Naive thymus-derived CD8-positive, alpha-beta T cell (primary cell): ENCODE measurements at regions not wholly inside any gene's neighbourhood (a gene's known extent, or its start where the extent isn't known, plus 50 kb on each side); places are given as distances from the start of the nearest gene placed in this dataset.
"Not testable (repeated sequence)": the region's sequence is repeated elsewhere in the genome, so short reads cannot be mapped to it uniquely, and the experiment has no call there.

Experiments
- ATAC-seq, 2 donors: fragments of 150-1000 bp; cut with Tn5 transposase in 1 of 2; sonication (Bioruptor Pico), chemical (Tn5 transposase) in 1 of 2; 1 replicate in 1 of 2; 2 replicates in 1 of 2; pipeline ENCODE4 v1.10.0; 2021; ENCODE audit warnings: mild to moderate bottlenecking in 2 of 2, moderate library complexity in 2 of 2
- POLR2A ChIA-PET: fragments of 350-600 bp; sonication (Branson Sonifier 250); formaldehyde crosslinking; loops from one replicate; lab custom pipeline; 2021; ENCODE audit warnings: antibody characterized with exemption; lab: Charles Lee
- DNase-seq, 10 donors: peaks; one replicate each; pipeline versions ENCODE4 v3.0.0 to v3.0.0-alpha.2; 2020 to 2022
- H3K27ac Mint-ChIP-seq, 10 donors: one replicate each; pipeline ENCODE4 v1.8.0; 2020 to 2022; ENCODE audit warnings: mild to moderate bottlenecking in 10 of 10, mixed read lengths in 10 of 10, moderate library complexity in 4 of 10, inconsistent platforms in 1 of 10
- H3K27me3 Mint-ChIP-seq, 5 donors: one replicate each; pipeline ENCODE4 v1.8.0; 2021 to 2022; ENCODE audit warnings: mixed read lengths in 5 of 5
- H3K36me3 Mint-ChIP-seq, 3 donors: one replicate each; pipeline ENCODE4 v1.8.0; 2020 to 2022; ENCODE audit warnings: mixed read lengths in 3 of 3, mild to moderate bottlenecking in 2 of 3, inconsistent platforms in 1 of 3
- H3K4me1 Mint-ChIP-seq, 4 donors: one replicate each; pipeline ENCODE4 v1.8.0; 2021 to 2022; ENCODE audit warnings: mixed read lengths in 4 of 4
- H3K4me3 Mint-ChIP-seq, 10 donors: one replicate each; pipeline ENCODE4 v1.8.0; 2020 to 2022; ENCODE audit warnings: mild to moderate bottlenecking in 10 of 10, mixed read lengths in 10 of 10, moderate library complexity in 6 of 10, inconsistent platforms in 1 of 10
- H3K9me3 Mint-ChIP-seq, 9 donors: one replicate each; pipeline ENCODE4 v1.8.0; 2020 to 2022; ENCODE audit warnings: mixed read lengths in 9 of 9, mild to moderate bottlenecking in 3 of 9, inconsistent platforms in 1 of 9, moderate library complexity in 1 of 9

GRCh38 chr12:92406404-92407070 is 260.9 kb upstream of the BTG1 start:
- H3K4me1 Mint-ChIP-seq, result peaks cover 22 to 87% (median 79%) of the 10 kb centered on the region in 4 donors
- POLR2A ChIA-PET, result interaction anchor here (0.7 to 14.1 kb wide), 11 partner anchors 8 to 365 kb away, joined by 3 to 272 read pairs (median 4); partner anchors contain the start of gene BTG1
- ATAC-seq, DNase-seq, H3K36me3 Mint-ChIP-seq, H3K27me3 Mint-ChIP-seq: not testable (repeated sequence)
- peak overlapping the region in 9 of 10 donors; percentile 95 to 99 (median 97) for H3K27ac Mint-ChIP-seq
- peaks cover 0 to 17% (median 4%) of the 10 kb centered on the region in 9 donors for H3K9me3 Mint-ChIP-seq
- peak overlapping the region in 6 of 10 donors; percentile 88 to 96 (median 92) for H3K4me3 Mint-ChIP-seq

GRCh38 chr12:92405801-92406251 is 260.2 kb upstream of the BTG1 start:
- peak in 8 of 10 donors; percentile 19 to 74 (median 48) for DNase-seq
- peak overlapping the region; percentile 95 to 99 (median 98) for H3K27ac Mint-ChIP-seq
- peaks cover 25 to 87% (median 85%) of the 10 kb centered on the region in 4 donors for H3K4me1 Mint-ChIP-seq
- H3K36me3 Mint-ChIP-seq, ATAC-seq, H3K27me3 Mint-ChIP-seq: not testable (repeated sequence)
- H3K4me3 Mint-ChIP-seq, result peak overlapping the region; percentile 88 to 96 (median 92)
- POLR2A ChIA-PET, result interaction anchor here (0.6 to 14.1 kb wide), 9 partner anchors 8 to 364 kb away, joined by 3 to 272 read pairs (median 3); partner anchors contain the start of gene BTG1
- peaks cover 0 to 17% (median 4%) of the 10 kb centered on the region in 9 donors for H3K9me3 Mint-ChIP-seq

- peaks cover 28 to 90% (median 87%) of the 10 kb centered on the region in 4 donors for H3K4me1 Mint-ChIP-seq
- DNase-seq (no peak), ATAC-seq (no peak)
- H3K27ac Mint-ChIP-seq, result peak overlapping the region; percentile 95 to 99 (median 97)
- no peaks in the 10 kb centered on the region for H3K27me3 Mint-ChIP-seq
- peak overlapping the region; percentile 88 to 96 (median 92) for H3K4me3 Mint-ChIP-seq
- peaks cover 0 to 7% (median 3%) of the 10 kb centered on the region in 3 donors for H3K36me3 Mint-ChIP-seq
- POLR2A ChIA-PET, result interaction anchor here (0.6 to 14.1 kb wide), 10 partner anchors 10 to 272 kb away, joined by 3 to 272 read pairs (median 4); partner anchors contain the start of gene BTG1
- H3K9me3 Mint-ChIP-seq, result peaks cover 0 to 17% (median 4%) of the 10 kb centered on the region in 9 donors
These were observed 259.3 kb upstream of the BTG1 start for GRCh38 chr12:92404921-92405320.

- POLR2A ChIA-PET, result interaction anchor here (0.6 to 14.1 kb wide), 16 partner anchors 9 to 827 kb away, joined by 3 to 272 read pairs (median 3); partner anchors contain the start of gene BTG1
These were observed 258.7 kb upstream of the BTG1 start for GRCh38 chr12:92404259-92404894.

GRCh38 chr12:92403210-92404175 is 257.8 kb upstream of the BTG1 start:
- no peaks in the 10 kb centered on the region for H3K27me3 Mint-ChIP-seq
- peaks cover 35 to 91% (median 90%) of the 10 kb centered on the region in 4 donors for H3K4me1 Mint-ChIP-seq
- peak overlapping the region; percentile 45 to 96 (median 82) for H3K4me3 Mint-ChIP-seq
- H3K36me3 Mint-ChIP-seq, result peaks cover 0 to 4% (median 3%) of the 10 kb centered on the region in 3 donors
- ATAC-seq (peak; percentile 72 to 83), DNase-seq (peak in 9 of 10 donors; percentile 44 to 89 (median 74))
- peak overlapping the region; percentile 95 to 99 (median 97) for H3K27ac Mint-ChIP-seq
- POLR2A ChIA-PET, result interaction anchor here (0.6 to 14.1 kb wide), 19 partner anchors 8 to 826 kb away, joined by 3 to 272 read pairs (median 3); partner anchors contain the start of gene BTG1
- H3K9me3 Mint-ChIP-seq, result peaks cover 0 to 14% (median 4%) of the 10 kb centered on the region in 9 donors

More at GRCh38 chr12:92404259-92404894, 258.7 kb upstream of the BTG1 start:
- Mint-ChIP-seq H3K9me3 (peaks cover 0 to 17% (median 4%) of the 10 kb centered on the region in 9 donors), H3K27me3 (no peaks in the 10 kb centered on the region), H3K27ac (peak overlapping the region; percentile 95 to 99 (median 97)), H3K4me3 (peak overlapping the region; percentile 63 to 96 (median 92)), H3K4me1 (peaks cover 33 to 90% (median 88%) of the 10 kb centered on the region in 4 donors), H3K36me3 (peaks cover 0 to 7% (median 3%) of the 10 kb centered on the region in 3 donors)
- ATAC-seq (peak; percentile 9 to 17), DNase-seq (no peak)

GRCh38 chr12:92402415-92402814 is 256.8 kb upstream of the BTG1 start:
- DNase-seq, result no peak
- H3K27me3 Mint-ChIP-seq, result no peaks in the 10 kb centered on the region
- peaks cover 42 to 91% (median 89%) of the 10 kb centered on the region in 4 donors for H3K4me1 Mint-ChIP-seq
- POLR2A ChIA-PET, result interaction anchor here (1.1 to 14.1 kb wide), 6 partner anchors 9 to 258 kb away, joined by 3 to 272 read pairs (median 8); partner anchors contain the start of gene BTG1
- H3K9me3 Mint-ChIP-seq, result peaks cover 0 to 7% (median 3%) of the 10 kb centered on the region in 9 donors
- H3K4me3 Mint-ChIP-seq, result peak overlapping the region in 7 of 10 donors; percentile 8 to 94 (median 65)
- ATAC-seq, result no peak
- peaks cover 0 to 3% (median 0%) of the 10 kb centered on the region in 3 donors for H3K36me3 Mint-ChIP-seq
- peak overlapping the region; percentile 92 to 99 (median 97) for H3K27ac Mint-ChIP-seq

DNA sequence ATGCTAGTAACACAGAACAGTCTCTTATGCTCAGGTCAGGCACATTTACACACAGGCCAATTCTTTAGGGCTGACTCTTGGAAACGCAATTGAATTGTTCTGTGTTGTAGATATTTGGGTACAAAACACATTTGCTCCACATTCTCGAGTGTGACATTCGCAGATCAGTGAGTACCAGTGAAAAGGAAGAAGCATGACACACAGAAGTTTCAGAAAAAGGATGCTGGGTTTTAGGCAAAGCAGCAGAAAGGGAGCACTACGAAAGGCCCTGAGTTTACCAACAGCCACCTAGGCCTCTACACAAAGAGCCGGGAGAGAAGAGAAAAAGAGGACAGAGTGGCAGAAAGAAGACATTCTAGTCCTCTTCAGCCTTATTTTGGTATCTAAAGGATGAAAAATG is 254.4 kb upstream of the BTG1 start:
- DNase-seq (peak in 2 of 10 donors; percentile 31 to 37), ATAC-seq (no peak)
- peaks cover 47 to 100% (median 100%) of the 10 kb centered on the region in 4 donors for H3K4me1 Mint-ChIP-seq
- POLR2A ChIA-PET, result interaction anchor here (0.6 to 14.1 kb wide), 6 partner anchors 36 to 1043 kb away, joined by 3 to 272 read pairs (median 10); partner anchors contain the start of gene BTG1
- peaks cover 0 to 4% (median under 1%) of the 10 kb centered on the region in 3 donors for H3K36me3 Mint-ChIP-seq
- peak overlapping the region; percentile 95 to 99 (median 97) for H3K27ac Mint-ChIP-seq
- H3K4me3 Mint-ChIP-seq, result peak overlapping the region in 9 of 10 donors; percentile 47 to 94 (median 70)
- H3K27me3 Mint-ChIP-seq, result no peaks in the 10 kb centered on the region
- H3K9me3 Mint-ChIP-seq, result peaks cover 0 to 9% (median 2%) of the 10 kb centered on the region in 9 donors

DNA sequence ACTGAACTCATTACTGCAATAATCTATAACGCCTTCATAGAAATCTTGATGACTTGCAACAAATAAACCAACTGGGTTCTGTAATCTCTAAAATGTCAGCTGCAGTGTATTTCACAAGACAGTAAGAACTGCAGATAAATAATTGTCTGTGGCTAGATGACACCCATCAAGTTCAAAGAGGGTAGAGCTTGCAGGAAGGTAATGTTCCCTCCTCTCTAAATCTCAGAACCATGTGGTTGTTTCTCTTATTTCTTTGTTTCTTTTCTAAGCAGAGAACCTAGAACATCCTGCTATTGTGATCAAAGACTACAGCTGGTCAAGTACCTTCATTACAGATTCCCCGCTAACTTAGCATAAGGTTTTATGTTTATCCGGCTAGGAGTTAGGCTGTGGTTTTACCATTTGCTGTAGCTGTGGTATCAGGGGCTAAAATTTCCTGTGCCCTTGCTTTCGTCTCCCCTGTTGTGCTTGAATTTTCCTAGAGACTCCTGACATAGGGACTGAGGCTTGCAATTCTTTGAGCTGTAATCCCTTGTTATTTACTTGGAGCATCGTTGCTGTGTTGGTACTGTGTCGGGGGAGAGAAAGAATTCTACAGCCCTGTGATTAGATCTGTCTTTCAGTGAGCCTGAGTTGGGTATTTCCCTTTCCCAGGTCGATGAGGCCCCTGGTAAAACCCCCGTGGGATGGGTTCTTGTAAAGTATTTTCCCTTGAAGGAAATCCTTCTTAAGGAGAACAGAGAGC is 253.1 kb upstream of the BTG1 start:
- no peaks in the 10 kb centered on the region for H3K27me3 Mint-ChIP-seq
- peak in 7 of 10 donors; percentile 26 to 85 (median 62) for DNase-seq
- peaks cover 49 to 99% (median 97%) of the 10 kb centered on the region in 4 donors for H3K4me1 Mint-ChIP-seq
- H3K4me3 Mint-ChIP-seq, result peak overlapping the region; percentile 37 to 94 (median 71)
- POLR2A ChIA-PET, result interaction anchor here (0.6 to 14.1 kb wide), 22 partner anchors 7 to 522 kb away, joined by 3 to 272 read pairs (median 4); partner anchors contain the start of gene BTG1
- H3K9me3 Mint-ChIP-seq, result peaks cover 0 to 20% (median 12%) of the 10 kb centered on the region in 9 donors
- peaks cover 0 to 13% (median 10%) of the 10 kb centered on the region in 3 donors for H3K36me3 Mint-ChIP-seq
- peak overlapping the region; percentile 95 to 99 (median 97) for H3K27ac Mint-ChIP-seq
- ATAC-seq, result peak; percentile 84 to 94

GRCh38 chr12:92396647-92397252 is 251.1 kb upstream of the BTG1 start:
- POLR2A ChIA-PET, result interaction anchor here (0.6 to 14.1 kb wide), 4 partner anchors 18 to 252 kb away, joined by 3 to 272 read pairs (median 8); partner anchors contain the start of gene BTG1
- no peak for DNase-seq
- peak overlapping the region; percentile 95 to 99 (median 97) for H3K27ac Mint-ChIP-seq
- peaks cover 0 to 23% (median 17%) of the 10 kb centered on the region in 3 donors for H3K36me3 Mint-ChIP-seq
- H3K4me1 Mint-ChIP-seq, result peaks cover 48 to 98% (median 92%) of the 10 kb centered on the region in 4 donors
- H3K4me3 Mint-ChIP-seq, result peak overlapping the region in 8 of 10 donors; percentile 18 to 94 (median 53)
- ATAC-seq, result no peak
- H3K27me3 Mint-ChIP-seq, result no peaks in the 10 kb centered on the region
- H3K9me3 Mint-ChIP-seq, result peaks cover 0 to 30% (median 25%) of the 10 kb centered on the region in 9 donors

DNA sequence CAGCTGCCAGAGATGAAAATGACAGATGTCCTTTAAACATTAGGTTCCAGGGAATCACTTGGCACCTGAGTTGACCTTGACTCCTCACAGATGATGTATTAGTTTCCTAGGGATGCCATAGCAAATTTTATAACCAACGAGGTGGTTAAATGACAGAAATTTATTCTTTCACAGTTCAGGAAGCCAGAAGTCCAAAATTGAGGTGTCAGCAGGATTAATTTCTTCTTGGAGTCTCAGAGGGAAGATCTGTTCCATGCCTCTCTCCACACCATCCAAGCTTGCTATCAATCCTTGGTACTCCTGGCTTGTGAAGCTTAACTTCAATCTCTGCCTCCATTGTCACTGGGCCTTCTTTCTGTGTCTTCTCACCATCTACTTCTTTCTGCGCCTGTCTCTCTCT is 249.7 kb upstream of the BTG1 start:
- Mint-ChIP-seq H3K9me3 (peaks cover 0 to 30% (median 24%) of the 10 kb centered on the region in 9 donors), H3K36me3 (peaks cover 0 to 23% (median 17%) of the 10 kb centered on the region in 3 donors), H3K27ac (peak overlapping the region; percentile 78 to 99 (median 97)), H3K27me3 (no peaks in the 10 kb centered on the region), H3K4me3 (peak overlapping the region in 5 of 10 donors; percentile 14 to 70 (median 45)), H3K4me1 (peaks cover 48 to 95% (median 89%) of the 10 kb centered on the region in 4 donors)
- POLR2A ChIA-PET, result interaction anchor here (0.6 to 1.3 kb wide), 3 partner anchors 9 to 249 kb away, joined by 3 read pairs; no protein-coding TSS in a partner anchor
- no peak for ATAC-seq
- no peak for DNase-seq
